ENCODE measurements at regions not wholly inside any gene's neighbourhood (a gene's known extent, or its start where the extent isn't known, plus 50 kb on each side); places are given as distances from the start of the nearest gene placed in this dataset.

GRCh38 chr13:46489586-46490023, 63.4 kb upstream of the LRCH1 start:
- Histone ChIP-seq H4K20me1 (ENCODE audit: insufficient read depth) (no peaks in the 10 kb centered on the region), H3K9ac (ENCODE audit: low read length) (no peak overlapping the region), H3K4me1 (ENCODE audit: control insufficient read depth in 1 of 2, insufficient read depth in 2 of 2, low read length in 2 of 2) (no peaks in the 10 kb centered on the region), H3K27me3 (ENCODE audit: insufficient read depth, low read length) (no peaks in the 10 kb centered on the region), H3K4me3 (replicated peaks in 1 of 2; ENCODE audit: low read depth in 1 of 2, low read length in 2 of 2) (no peak overlapping the region), H3K36me3 (ENCODE audit: control insufficient read depth in 1 of 2, insufficient read depth in 2 of 2, low read length in 2 of 2) (no peaks in the 10 kb centered on the region), H3K9me3 (ENCODE audit: control insufficient read depth in 1 of 2, insufficient read depth in 1 of 2, low read depth in 1 of 2, low read length in 2 of 2) (0 out of 4 replicates have a peak, but pooled peaks cover 0 to 4% of the 10 kb centered on the region in 2 experiments), H3K27ac (ENCODE audit: low read depth, low read length) (no peak overlapping the region), H2AFZ (ENCODE audit: low read depth, low read length, poor library complexity, severe bottlenecking) (no peak overlapping the region), H3K9me2 (ENCODE audit: insufficient read depth) (no peaks in the 10 kb centered on the region), H3K79me2 (ENCODE audit: insufficient read depth, low read length) (no peaks in the 10 kb centered on the region), H3K4me2 (ENCODE audit: low read length) (no peak overlapping the region)
- DNase-seq (ENCODE audit: low read depth, low spot score) = no peak
- ChIA-PET CTCF (no interaction called here), RAD21 (ENCODE audit: low non-redundant PET in 1 of 2, low total read pairs in 2 of 2, uncharacterized antibody in 2 of 2, unreplicated experiment in 2 of 2) (no interaction called here), POLR2A (no interaction called here)
- BruUV-seq (replicated peaks) = no TSS peak
- no peak for TF ChIP-seq ZBTB33 (IDR thresholded peaks at IDR 0.05; ENCODE audit: extremely low read depth, insufficient replicate concordance, low read length)
- TF ChIP-seq EGR1 (IDR thresholded peaks at IDR 0.05; ENCODE audit: low read depth) = no peak
- TF ChIP-seq YY1 (IDR thresholded peaks at IDR 0.05; ENCODE audit: extremely low read depth, insufficient replicate concordance, low read depth, low read length) = no peak
- no peak for TF ChIP-seq MAX (IDR thresholded peaks at IDR 0.05)
- TF ChIP-seq POLR2A (IDR thresholded peaks at IDR 0.05; ENCODE audit: borderline replicate concordance, extremely low read depth, insufficient read depth, insufficient read length) = no peak
- TF ChIP-seq SRF (IDR thresholded peaks at IDR 0.05; ENCODE audit: low read depth) = no peak
- TF ChIP-seq EZH2phosphoT487 (IDR thresholded peaks at IDR 0.05; ENCODE audit: borderline replicate concordance) = no peak
- TF ChIP-seq POLR2AphosphoS5 (IDR thresholded peaks at IDR 0.05; ENCODE audit: low read depth, low read length) = no peak
- TF ChIP-seq CTCF (IDR thresholded peaks at IDR 0.05 in 2 of 3, conservative IDR thresholded peaks at IDR 0.05 in 1 of 3; ENCODE audit: borderline replicate concordance in 1 of 3, insufficient read depth in 1 of 3, low read depth in 2 of 3, low read length in 2 of 3) = no peak
- TF ChIP-seq CEBPB (IDR thresholded peaks at IDR 0.05; ENCODE audit: low read depth) = no peak
- TF ChIP-seq ZFX (IDR thresholded peaks at IDR 0.05) = no peak
- intact Hi-C loops (cut with micrococcal nuclease) = loop anchor here (10.0 kb wide), 1 partner anchor 415 kb away; no protein-coding TSS in a partner anchor
- no peak for ATAC-seq

Data from HCT116 (cell line).